Kasumi-1 (cell line): ENCODE measurements at regions not wholly inside any gene's neighbourhood (a gene's known extent, or its start where the extent isn't known, plus 50 kb on each side); places are given as distances from the start of the nearest gene placed in this dataset.
"Not testable (repeated sequence)": the region's sequence is repeated elsewhere in the genome, so short reads cannot be mapped to it uniquely, and the experiment has no call there.

Experiments used
- DNase-seq, 2 experiments: peaks; one replicate each; lab custom pipeline; 2025; lab: John Stamatoyannopoulos, UW

- DNase-seq: no peak
Measured at GRCh38 chr13:64767054-64767453, 2463.1 kb downstream of the PCDH9 start.

DNA sequence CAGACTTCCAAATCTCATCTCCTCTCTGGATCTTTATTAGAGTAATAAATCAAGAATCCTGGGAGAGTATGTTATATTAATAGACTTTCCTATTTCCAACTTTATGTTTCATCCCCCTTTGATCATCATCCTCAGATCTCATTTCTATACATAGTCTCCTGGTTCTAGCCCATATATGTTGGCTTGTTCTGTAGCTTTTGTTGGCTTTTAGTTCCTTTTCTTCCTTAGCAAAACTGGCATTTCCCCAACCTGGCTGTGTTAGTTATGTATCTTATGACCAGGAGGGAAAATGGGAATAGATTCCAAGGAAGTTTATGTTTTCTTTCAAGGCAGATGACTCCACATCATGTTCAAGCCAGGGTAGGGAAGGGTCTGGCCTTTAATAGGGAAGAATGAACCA is 2464.5 kb downstream of the PCDH9 start:
- DNase-seq: no peak

DNA sequence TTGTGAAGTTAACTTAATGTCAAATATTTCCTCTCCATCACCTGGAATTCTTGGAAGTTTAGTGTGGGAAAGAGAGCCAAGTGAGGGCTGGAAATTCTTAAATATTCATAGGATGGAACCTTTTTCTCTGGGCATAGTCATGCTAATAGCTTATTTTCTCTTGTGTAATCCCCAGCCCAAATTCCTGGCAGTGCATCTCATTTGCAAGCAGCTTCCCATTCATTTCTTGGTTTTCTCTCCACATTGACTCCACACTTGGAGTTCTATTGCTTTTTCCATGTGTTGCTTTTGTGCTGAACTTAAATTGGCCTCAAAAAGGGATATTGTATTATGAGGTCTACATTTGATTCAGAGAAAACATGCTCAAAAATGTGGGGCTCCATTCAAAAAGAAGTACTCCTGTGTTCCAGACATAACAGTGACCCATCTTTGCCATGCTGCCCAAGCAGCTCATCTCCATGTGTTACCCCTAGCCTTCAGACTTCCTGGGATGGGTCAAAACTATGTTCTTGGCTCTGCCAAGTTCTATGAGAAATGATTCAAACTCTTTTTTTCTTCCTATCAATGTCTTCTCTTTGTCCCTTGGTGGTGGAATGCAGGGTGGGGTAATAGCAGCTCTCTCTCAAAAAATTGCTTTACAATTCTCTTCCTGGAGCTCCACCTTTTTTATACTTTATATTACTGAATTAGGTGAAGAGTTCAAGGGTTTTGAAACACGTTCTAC is 2471.5 kb downstream of the PCDH9 start:
- DNase-seq: no peak

GRCh38 chr13:64756621-64757020 is 2473.5 kb downstream of the PCDH9 start:
- DNase-seq: no peak

DNA sequence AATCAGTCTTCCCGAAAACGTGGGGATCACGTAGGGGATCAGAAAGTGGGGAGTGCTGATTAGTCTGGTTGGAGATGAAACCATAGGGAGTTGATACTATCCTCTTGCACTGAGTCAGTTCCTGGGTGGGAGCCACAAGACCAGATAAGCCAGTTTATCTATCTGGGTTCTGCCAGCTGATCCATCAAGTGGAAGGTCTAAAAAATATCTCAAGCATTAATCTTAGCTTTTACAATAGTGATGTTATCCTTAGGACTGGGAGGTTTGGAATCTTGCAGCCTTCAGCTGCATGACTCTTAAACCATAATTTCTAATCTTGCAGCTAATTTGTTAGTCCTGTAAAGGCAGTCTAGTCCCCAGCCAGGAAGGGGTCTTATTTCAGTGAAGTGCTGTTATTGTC is 2474.2 kb downstream of the PCDH9 start:
- DNase-seq: no peak

DNA sequence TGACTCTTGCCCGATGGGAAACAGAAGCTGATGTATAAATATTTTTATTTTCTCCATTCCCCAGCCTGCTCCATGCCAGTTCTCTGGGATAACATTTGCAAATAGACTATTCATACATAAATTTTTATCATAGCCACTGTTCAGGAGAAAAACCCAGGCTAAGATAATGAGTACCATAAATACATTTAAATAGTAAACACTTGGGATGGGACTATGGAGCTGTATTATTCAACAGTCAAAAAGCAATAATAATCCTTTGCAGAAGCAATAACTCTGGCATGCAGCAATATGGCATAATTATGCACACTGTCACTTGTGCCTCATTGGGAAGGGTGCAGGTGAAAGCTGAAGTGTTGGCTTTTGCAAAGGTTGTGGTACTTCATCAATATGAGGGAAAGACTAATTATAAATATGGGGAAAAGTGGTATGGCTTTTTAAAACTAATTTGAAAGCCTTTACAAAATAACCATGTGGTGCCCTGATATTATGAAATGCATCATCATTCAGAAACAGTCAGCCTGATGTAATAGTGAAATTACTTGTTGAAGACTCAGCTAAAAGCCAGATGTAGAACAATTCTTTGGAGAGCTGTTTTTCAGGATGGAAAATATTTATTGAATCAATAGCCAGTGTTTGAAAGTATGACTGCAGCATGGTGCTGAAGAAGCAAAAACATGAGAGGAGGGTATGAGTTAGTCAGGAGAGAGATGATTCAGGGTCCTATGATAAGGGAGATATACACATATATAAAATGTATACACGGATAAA is 2476.7 kb downstream of the PCDH9 start:
- no peak for DNase-seq

DNA sequence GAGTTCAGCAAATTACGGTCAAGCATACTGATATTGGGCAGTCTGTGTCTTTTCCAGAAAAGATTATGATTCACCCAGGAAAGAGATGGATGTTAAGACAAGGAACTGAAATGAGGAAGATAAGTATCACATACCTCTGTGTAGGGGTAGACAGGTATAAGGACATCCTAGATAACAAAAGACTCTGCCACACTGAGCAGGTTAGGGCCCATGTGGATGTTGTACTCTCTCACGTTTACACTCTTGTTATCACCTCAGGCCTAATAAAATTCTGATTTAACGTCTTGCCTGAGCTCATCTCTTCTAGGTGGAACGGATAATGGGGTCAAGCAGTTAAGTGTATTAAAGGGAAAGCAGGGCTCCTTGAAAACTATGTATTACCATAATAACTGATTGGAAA is 2480.8 kb downstream of the PCDH9 start:
- DNase-seq: no peak

DNA sequence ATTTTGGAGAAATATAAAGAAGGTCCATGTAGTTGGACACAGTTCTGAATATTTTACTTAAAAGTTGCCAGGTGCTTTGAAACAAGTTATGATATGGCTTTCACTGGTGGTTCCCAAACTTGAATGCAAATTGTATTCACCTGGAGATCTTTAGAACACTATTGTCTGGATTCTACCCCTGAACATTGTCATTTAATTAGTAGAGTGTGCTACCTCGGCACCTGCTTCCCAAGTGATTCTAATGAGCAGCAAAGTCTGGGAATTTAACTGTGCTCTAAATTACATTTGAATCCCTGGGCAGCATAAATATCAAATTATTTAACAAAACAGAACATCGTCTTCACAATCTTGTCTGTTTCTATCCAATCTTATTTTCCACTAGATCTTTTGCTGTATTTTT is 2483.3 kb downstream of the PCDH9 start:
- DNase-seq: no peak

DNA sequence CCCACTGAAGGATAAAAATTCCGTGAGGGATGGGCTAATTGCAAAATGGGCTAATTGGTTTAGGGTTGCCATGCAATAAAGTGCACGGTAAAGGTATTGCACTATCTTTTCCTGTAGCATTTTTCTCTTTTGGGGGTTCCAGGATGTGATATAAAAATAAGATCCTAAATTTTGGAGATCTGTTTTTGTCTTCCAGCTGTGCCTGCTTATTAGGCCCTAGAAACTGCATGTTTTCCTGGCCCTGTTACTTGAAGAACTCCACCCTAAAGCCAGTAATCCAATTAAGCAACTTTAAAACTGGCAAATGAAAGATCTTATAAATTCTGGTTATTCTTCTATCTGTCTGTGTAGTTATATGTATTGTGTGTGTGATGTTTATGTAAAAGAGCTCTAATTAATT is 2489.6 kb downstream of the PCDH9 start:
- no peak for DNase-seq

DNA sequence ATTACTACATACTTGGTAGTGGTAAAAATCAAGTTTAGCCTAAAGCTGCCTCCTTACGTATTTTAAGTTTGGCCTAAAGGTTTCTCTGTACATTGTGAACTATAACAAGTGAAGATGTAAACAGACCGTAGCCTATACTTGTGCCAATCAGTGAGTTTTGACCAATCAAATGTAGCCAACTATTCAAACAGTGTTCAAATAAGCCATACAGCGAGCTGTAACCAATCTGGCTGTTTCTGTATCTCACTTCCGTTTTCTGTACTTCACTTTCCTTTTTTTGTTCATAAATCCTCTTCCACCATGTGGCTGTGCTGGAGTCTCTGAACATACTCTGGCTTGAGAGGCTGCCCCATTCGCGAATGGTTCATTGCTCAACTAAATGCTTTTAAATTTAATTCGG is 2504.6 kb downstream of the PCDH9 start:
- DNase-seq: no peak

DNA sequence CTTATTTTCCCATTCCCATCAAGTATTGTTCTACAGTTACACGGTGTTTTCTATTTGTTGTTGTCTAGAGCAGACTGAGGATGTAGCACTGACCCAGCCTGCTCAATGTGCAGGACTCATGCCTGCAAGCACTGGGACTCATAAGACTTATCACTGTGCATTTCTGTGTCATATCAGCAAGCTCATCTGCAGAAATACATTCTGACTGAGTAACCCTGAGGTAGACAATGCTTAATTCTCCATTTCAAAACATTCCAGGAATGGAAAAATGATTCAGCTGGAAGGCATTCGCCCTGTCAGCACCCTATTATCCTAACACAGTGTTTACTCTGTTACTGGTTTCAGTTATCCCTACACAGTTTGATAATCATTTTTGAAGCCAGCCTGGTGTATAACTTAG is 2506.4 kb downstream of the PCDH9 start:
- DNase-seq: no peak

DNA sequence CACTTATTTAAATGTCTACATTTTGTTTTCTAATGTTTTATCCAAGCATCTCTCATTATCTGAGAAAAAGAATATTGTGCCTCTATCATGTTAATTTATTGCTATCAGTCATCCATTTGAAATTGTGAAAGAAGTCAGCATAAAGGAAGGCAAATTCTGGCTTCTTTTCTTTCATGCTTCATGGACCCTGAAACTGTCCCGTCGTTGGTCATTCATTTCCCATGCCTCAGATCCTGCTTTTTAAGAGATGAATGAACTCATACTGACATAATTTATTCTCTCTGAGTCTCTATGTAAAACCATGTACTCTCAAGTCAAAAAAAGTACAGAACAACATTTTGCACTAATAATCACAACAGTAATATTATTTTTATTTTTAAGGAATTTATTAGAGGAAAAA is 2512.0 kb downstream of the PCDH9 start:
- no peak for DNase-seq

- DNase-seq: no peak
Measured at GRCh38 chr13:64716936-64717335, 2513.2 kb downstream of the PCDH9 start.

GRCh38 chr13:64709079-64709478 is 2521.1 kb downstream of the PCDH9 start:
- DNase-seq: no peak

DNA sequence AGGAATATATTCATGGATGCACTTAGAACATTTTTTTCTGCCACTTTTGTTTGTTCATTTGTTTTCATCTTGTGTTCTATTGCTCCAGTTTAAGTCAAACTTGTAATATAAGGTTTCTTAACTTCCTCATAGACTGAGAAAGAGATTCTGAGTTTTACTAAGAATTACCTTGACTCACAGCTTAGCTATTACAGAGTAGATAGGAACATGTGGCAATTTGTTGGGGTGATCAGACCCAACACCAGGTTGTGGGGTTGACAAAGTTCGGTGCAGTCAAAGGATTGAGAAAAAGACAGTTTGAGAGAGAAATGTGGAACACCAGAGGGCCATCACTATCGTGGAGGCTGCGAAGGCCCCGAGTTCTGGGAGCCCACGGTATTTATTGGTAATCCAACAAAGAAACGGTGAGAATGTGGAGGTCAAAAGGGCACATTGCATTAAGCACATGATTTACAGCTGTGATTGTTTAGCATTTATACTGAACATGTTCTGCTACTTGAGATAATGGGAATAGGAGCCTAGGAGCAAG is 2526.0 kb downstream of the PCDH9 start:
- DNase-seq: no peak

DNA sequence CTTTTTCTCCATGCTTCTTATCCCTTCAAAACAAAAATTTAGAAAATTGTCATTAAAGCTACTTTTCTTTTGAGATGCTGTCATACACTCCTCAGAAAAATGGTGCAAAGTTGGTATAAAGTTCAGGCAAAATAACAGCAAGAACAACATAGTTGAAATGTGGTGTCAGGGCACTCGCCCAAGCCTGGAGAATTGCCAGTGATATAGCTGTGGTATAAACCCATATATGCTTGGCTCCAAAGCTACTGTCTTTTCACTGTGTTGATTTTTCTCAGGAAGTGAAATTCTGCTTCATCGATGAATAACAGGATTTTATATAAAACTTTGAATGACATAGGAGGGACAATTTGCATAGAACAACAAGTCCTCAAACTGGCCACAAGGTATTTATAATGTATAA is 2532.9 kb downstream of the PCDH9 start:
- no peak for DNase-seq

DNA sequence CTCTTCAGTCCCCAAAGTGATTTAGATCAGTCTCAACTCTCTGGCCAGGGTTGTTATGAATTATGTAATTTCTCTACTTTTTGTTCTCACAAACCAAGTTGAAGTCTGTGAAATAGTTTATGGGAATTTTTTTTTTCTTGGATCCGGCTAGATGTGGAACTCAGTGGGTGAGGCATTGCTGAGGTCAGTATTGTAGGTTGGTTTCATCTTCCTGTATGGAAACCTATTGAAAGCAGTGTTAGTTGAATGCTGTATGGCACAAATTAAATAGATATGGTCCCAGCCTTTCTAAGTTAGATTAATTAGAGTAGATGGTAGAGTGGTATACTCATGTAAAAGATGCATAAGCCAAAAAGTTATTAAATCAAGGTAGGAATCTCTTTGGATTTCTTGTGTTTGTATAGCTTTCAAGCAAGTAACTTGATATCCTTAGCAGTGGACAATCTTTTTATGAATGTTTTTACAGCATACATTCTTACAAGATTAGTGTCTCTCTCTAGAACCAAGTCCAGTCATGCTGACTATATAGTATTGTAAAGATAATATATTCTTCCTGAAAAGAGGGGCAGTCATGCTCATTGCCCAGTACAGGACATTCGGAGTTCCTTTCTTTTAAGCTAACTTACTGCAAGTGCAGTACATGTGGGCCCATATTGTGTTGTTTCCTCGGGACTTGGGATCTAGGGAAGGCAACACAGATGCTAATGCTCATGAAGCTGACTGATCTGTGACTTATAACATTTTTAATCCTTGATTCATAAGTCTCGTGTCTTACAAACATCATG is 2541.1 kb downstream of the PCDH9 start:
- DNase-seq: no peak

DNA sequence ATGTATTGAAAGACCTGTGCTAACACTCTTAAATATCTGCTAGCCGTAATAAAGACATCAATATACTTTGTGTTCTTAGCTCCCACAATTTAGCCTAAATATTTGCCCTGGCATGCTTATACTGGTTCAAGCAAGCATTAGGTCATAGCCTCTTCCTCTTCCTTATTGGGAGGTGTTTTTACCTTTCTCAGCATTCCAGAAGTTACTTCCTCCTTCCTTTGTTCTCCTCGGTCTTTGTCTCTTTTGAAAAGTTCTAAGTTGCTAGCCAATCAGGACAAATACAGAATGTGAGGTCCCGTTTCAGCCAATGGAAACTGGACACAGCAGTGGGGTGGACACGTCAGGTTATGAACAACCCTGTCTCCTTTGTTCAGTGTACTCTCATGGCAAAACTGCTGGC is 2543.6 kb downstream of the PCDH9 start:
- not testable (repeated sequence) for DNase-seq

- no peak for DNase-seq
Measured at GRCh38 chr13:64684685-64685431, 2545.3 kb downstream of the PCDH9 start.

GRCh38 chr13:64684108-64684507 is 2546.0 kb downstream of the PCDH9 start:
- no peak for DNase-seq

GRCh38 chr13:64680739-64681138 is 2549.4 kb downstream of the PCDH9 start:
- DNase-seq: no peak
